Astrocyte (in vitro differentiated cells and primary cell): ENCODE measurements at regions not wholly inside any gene's neighbourhood (a gene's known extent, or its start where the extent isn't known, plus 50 kb on each side); places are given as distances from the start of the nearest gene placed in this dataset.

ENCODE experiments used
- DNase-seq: peaks from one replicate; pipeline ENCODE4 v3.0.0-alpha.2; 2010; ENCODE audit warnings: low read depth
- FAIRE-seq: peaks from 2 replicates; lab custom pipeline; 2011; peaks lifted over from hg19 to GRCh38; lab: Jason Lieb, UNC
- H2AFZ ChIP-seq: 2 replicates; pipeline ENCODE4 v1.6.0; 2012; ENCODE audit warnings: low read depth, low read length, inconsistent platforms
- H3K27ac ChIP-seq: 2 replicates; pipeline ENCODE4 v1.5.1; 2011; ENCODE audit warnings: low read depth, low read length, inconsistent platforms
- H3K27me3 ChIP-seq: 2 replicates; pipeline ENCODE4 v1.6.0; 2011; ENCODE audit warnings: low read length, inconsistent platforms; ENCODE audit not compliant: insufficient read depth
- H3K36me3 ChIP-seq: 2 replicates; pipeline ENCODE4 v1.5.1; 2011; ENCODE audit warnings: low read length, inconsistent platforms; ENCODE audit not compliant: insufficient read depth
- H3K4me1 ChIP-seq: 2 replicates; pipeline ENCODE4 v1.5.1; 2011; ENCODE audit warnings: low read length, inconsistent platforms; ENCODE audit not compliant: insufficient read depth
- H3K4me2 ChIP-seq: 2 replicates; pipeline ENCODE4 v1.6.0; 2012; ENCODE audit warnings: low read length, inconsistent platforms
- H3K4me3 ChIP-seq: 2 replicates; pipeline ENCODE4 v1.5.1; 2011; ENCODE audit warnings: low read depth, mild to moderate bottlenecking, low read length, inconsistent platforms; ENCODE audit not compliant: insufficient read depth
- H3K79me2 ChIP-seq: 2 replicates; pipeline ENCODE4 v1.6.0; 2012; ENCODE audit warnings: mild to moderate bottlenecking, low read length, inconsistent platforms; ENCODE audit not compliant: insufficient read depth
- H3K9ac ChIP-seq: 2 replicates; pipeline ENCODE4 v1.6.0; 2012; ENCODE audit warnings: mild to moderate bottlenecking, low read length, inconsistent platforms
- H3K9me3 ChIP-seq: 2 replicates; pipeline ENCODE4 v1.5.1; 2012; ENCODE audit warnings: low read depth, mild to moderate bottlenecking, low read length, inconsistent platforms; ENCODE audit not compliant: insufficient read depth
- H4K20me1 ChIP-seq: 2 replicates; pipeline ENCODE4 v1.6.0; 2012; ENCODE audit warnings: low read length, inconsistent platforms; ENCODE audit not compliant: insufficient read depth
- H3K27ac Mint-ChIP-seq: one replicate; pipeline ENCODE4 v1.8.0; 2021; ENCODE audit warnings: mild to moderate bottlenecking, mixed read lengths; ENCODE audit not compliant: unreplicated experiment
- H3K27me3 Mint-ChIP-seq: one replicate; pipeline ENCODE4 v1.8.0; 2021; ENCODE audit warnings: low read depth, mixed read lengths; ENCODE audit not compliant: unreplicated experiment
- H3K36me3 Mint-ChIP-seq: one replicate; pipeline ENCODE4 v1.8.0; 2021; ENCODE audit warnings: low read depth, mixed read lengths; ENCODE audit not compliant: unreplicated experiment
- H3K4me1 Mint-ChIP-seq: one replicate; pipeline ENCODE4 v1.8.0; 2021; ENCODE audit warnings: low read depth, mixed read lengths; ENCODE audit not compliant: unreplicated experiment
- H3K4me3 Mint-ChIP-seq: one replicate; pipeline ENCODE4 v1.8.0; 2021; ENCODE audit warnings: mild to moderate bottlenecking, moderate library complexity, mixed read lengths; ENCODE audit not compliant: unreplicated experiment
- H3K9me3 Mint-ChIP-seq: one replicate; pipeline ENCODE4 v1.8.0; 2021; ENCODE audit warnings: mild to moderate bottlenecking, mixed read lengths; ENCODE audit not compliant: unreplicated experiment
- EZH2 ChIP-seq: IDR thresholded peaks from 2 replicates; pipeline ENCODE4 v1.6.1; 2012; ENCODE audit warnings: mild to moderate bottlenecking, low read length, inconsistent platforms; ENCODE audit not compliant: insufficient read depth
- TF ChIP-seq, protein P1 (sequence below): IDR thresholded peaks from 2 replicates; pipeline ENCODE4 v1.5.1; 2011; ENCODE audit warnings: low read depth, mild to moderate bottlenecking, inconsistent platforms, low read length, moderate library complexity; ENCODE audit not compliant: insufficient read depth

DNA sequence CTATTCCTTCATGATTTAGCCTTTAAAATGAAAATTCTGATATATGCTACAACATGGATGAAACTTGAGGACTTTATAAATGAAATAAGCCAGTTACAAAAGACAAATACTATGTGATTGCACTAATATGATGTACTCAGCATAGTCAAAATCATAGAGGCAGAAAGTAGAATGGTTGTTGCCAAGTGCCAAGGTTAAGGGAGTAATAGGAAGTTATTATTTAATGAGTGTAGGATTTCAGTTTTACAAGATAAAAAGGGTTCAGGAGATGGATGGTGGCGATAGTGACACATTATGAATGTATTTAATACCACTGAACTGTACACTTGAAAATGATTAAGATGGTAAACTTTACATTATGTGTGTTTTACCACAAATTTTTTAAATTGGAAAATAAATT lies 73.1 kb upstream of the FMN2 start:
- no peaks in the 10 kb centered on the region for H3K79me2 ChIP-seq
- H3K9me3 ChIP-seq = no peaks in the 10 kb centered on the region
- peaks cover 4% of the 10 kb centered on the region for H3K9me3 Mint-ChIP-seq
- no peaks in the 10 kb centered on the region for H3K27me3 ChIP-seq
- H3K36me3 Mint-ChIP-seq = no peaks in the 10 kb centered on the region
- H3K4me3 Mint-ChIP-seq = no peak overlapping the region
- no peak overlapping the region for H3K4me2 ChIP-seq
- no peaks in the 10 kb centered on the region for H3K27me3 Mint-ChIP-seq
- no peak overlapping the region for H3K27ac ChIP-seq
- no peaks in the 10 kb centered on the region for H3K36me3 ChIP-seq
- H3K4me1 ChIP-seq = no peaks in the 10 kb centered on the region
- TF ChIP-seq, protein P1, sequence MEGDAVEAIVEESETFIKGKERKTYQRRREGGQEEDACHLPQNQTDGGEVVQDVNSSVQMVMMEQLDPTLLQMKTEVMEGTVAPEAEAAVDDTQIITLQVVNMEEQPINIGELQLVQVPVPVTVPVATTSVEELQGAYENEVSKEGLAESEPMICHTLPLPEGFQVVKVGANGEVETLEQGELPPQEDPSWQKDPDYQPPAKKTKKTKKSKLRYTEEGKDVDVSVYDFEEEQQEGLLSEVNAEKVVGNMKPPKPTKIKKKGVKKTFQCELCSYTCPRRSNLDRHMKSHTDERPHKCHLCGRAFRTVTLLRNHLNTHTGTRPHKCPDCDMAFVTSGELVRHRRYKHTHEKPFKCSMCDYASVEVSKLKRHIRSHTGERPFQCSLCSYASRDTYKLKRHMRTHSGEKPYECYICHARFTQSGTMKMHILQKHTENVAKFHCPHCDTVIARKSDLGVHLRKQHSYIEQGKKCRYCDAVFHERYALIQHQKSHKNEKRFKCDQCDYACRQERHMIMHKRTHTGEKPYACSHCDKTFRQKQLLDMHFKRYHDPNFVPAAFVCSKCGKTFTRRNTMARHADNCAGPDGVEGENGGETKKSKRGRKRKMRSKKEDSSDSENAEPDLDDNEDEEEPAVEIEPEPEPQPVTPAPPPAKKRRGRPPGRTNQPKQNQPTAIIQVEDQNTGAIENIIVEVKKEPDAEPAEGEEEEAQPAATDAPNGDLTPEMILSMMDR = no peak
- TF ChIP-seq EZH2 = no peak
- FAIRE-seq = no peak
- H3K4me1 Mint-ChIP-seq = no peaks in the 10 kb centered on the region
- no peaks in the 10 kb centered on the region for H4K20me1 ChIP-seq
- H3K4me3 ChIP-seq = no peak overlapping the region
- H3K9ac ChIP-seq = no peak overlapping the region
- no peak for DNase-seq
- no peak overlapping the region for H2AFZ ChIP-seq
- H3K27ac Mint-ChIP-seq = no peak overlapping the region

DNA sequence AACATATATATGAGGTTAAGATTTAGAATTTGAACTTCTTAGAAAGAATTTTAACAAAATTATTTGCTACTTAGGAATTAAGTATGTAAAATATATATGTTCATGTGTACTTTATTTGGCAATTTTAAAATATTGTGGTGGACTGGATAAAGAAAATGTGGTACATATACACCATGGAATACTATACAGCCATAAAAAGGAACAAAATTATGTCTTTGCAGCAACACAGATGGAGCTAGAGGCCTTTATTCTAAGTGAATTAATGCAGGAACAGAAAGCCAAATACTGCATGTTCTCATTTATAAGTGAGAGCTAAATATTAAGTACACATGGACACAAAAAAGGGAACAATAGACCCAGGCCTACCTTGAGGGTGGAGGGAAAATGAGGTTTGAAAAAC lies 72.2 kb upstream of the FMN2 start:
- FAIRE-seq = no peak
- H3K9me3 Mint-ChIP-seq = peaks cover 4% of the 10 kb centered on the region

DNA sequence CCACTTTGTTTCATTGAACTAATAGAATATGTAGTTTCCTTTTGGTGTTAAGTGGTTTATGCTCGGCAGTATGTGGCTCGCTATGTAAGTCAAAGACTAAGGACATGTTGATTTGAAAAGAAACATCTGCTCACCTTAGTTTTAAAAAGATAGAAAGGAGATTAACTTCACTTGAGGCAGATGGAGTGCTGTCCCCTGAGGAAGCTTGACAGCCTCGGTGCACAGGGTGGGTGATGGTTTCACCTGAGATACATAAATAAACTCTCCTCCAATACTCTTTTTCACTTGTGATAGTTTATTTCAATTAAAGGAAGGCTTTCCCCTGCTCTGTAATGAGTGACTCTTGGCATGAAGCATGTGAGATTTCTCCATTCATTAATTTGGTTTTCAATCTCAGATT lies 70.8 kb upstream of the FMN2 start:
- no peak overlapping the region for H2AFZ ChIP-seq
- TF ChIP-seq, protein P1 = no peak
- TF ChIP-seq EZH2 = no peak
- no peaks in the 10 kb centered on the region for H4K20me1 ChIP-seq
- no peak overlapping the region for H3K4me2 ChIP-seq
- no peaks in the 10 kb centered on the region for H3K27me3 ChIP-seq
- H3K36me3 Mint-ChIP-seq = no peaks in the 10 kb centered on the region
- peaks cover 4% of the 10 kb centered on the region for H3K9me3 Mint-ChIP-seq
- no peak overlapping the region for H3K4me3 Mint-ChIP-seq
- FAIRE-seq (no peak), DNase-seq (no peak)
- no peaks in the 10 kb centered on the region for H3K4me1 Mint-ChIP-seq
- H3K36me3 ChIP-seq = no peaks in the 10 kb centered on the region
- no peaks in the 10 kb centered on the region for H3K79me2 ChIP-seq
- H3K4me1 ChIP-seq = no peaks in the 10 kb centered on the region
- H3K27ac Mint-ChIP-seq = no peak overlapping the region
- no peak overlapping the region for H3K9ac ChIP-seq
- no peak overlapping the region for H3K27ac ChIP-seq
- H3K27me3 Mint-ChIP-seq = no peaks in the 10 kb centered on the region
- H3K4me3 ChIP-seq = no peak overlapping the region
- H3K9me3 ChIP-seq = no peaks in the 10 kb centered on the region

More for the DNA sequence above, 72.2 kb upstream of the FMN2 start:
- Histone ChIP-seq H3K4me3 (no peak overlapping the region), H3K27ac (no peak overlapping the region), H3K79me2 (no peaks in the 10 kb centered on the region), H3K9me3 (no peaks in the 10 kb centered on the region), H3K4me2 (no peak overlapping the region), H3K36me3 (no peaks in the 10 kb centered on the region), H2AFZ (no peak overlapping the region), H3K27me3 (no peaks in the 10 kb centered on the region), H4K20me1 (no peaks in the 10 kb centered on the region), H3K4me1 (no peaks in the 10 kb centered on the region), H3K9ac (no peak overlapping the region)
- no peak for DNase-seq
- Mint-ChIP-seq H3K4me3 (no peak overlapping the region), H3K36me3 (no peaks in the 10 kb centered on the region), H3K27me3 (no peaks in the 10 kb centered on the region), H3K27ac (no peak overlapping the region), H3K4me1 (no peaks in the 10 kb centered on the region)
- no peak for TF ChIP-seq EZH2
- TF ChIP-seq, protein P1 = no peak
